Neural cell (in vitro differentiated cells): ENCODE measurements at regions not wholly inside any gene's neighbourhood (a gene's known extent, or its start where the extent isn't known, plus 50 kb on each side); places are given as distances from the start of the nearest gene placed in this dataset.

Experiments used
- H2AFZ ChIP-seq: fragments of 200-600, 300-800 bp; sonication (generic), shearing (Covaris generic); 2 replicates; pipeline ENCODE4 v1.6.0; 2014; ENCODE audit warnings: low read depth, mild to moderate bottlenecking, antibody characterized with exemption, low read length, moderate library complexity
- H3F3A ChIP-seq: fragments of 200-600 bp; shearing (Covaris generic); 2 replicates; pipeline ENCODE4 v1.6.1; 2016; ENCODE audit warnings: mild to moderate bottlenecking, moderate library complexity, mixed read lengths, antibody characterized with exemption, low read length; ENCODE audit not compliant: insufficient read depth, poor library complexity, severe bottlenecking
- H3K27ac ChIP-seq: fragments of 200-600, 300-800 bp; sonication (generic), shearing (Covaris generic); 2 replicates; pipeline ENCODE4 v1.5.1; 2014; ENCODE audit warnings: mild to moderate bottlenecking, low read length, moderate library complexity
- H3K27me3 ChIP-seq: fragments of 300-800, 200-600 bp; sonication (generic), shearing (Covaris generic); 2 replicates; pipeline ENCODE4 v1.6.0; 2014; ENCODE audit warnings: mild to moderate bottlenecking, low read depth, low read length, moderate library complexity; ENCODE audit not compliant: insufficient read depth
- H3K36me3 ChIP-seq: fragments of 300-800, 200-600 bp; sonication (generic), shearing (Covaris generic); 2 replicates; pipeline ENCODE4 v1.5.1; 2014; ENCODE audit warnings: mild to moderate bottlenecking, antibody characterized with exemption, low read length, moderate library complexity; ENCODE audit not compliant: insufficient read depth
- H3K4me2 ChIP-seq: fragments of 300-800, 200-600 bp; sonication (generic), shearing (Covaris generic); 2 replicates; pipeline ENCODE4 v1.6.0; 2014; ENCODE audit warnings: mild to moderate bottlenecking, low read length
- H3K4me3 ChIP-seq: fragments of 300-800, 200-600 bp; sonication (generic), shearing (Covaris generic); 2 replicates; pipeline ENCODE4 v1.5.1; 2014; ENCODE audit warnings: mild to moderate bottlenecking, low read length, moderate library complexity
- H3K79me2 ChIP-seq: fragments of 200-600 bp; shearing (Covaris generic); replicated peaks from 2 replicates; pipeline ENCODE4 v1.6.0; 2014; ENCODE audit warnings: mild to moderate bottlenecking, low read length, moderate library complexity; ENCODE audit not compliant: insufficient read depth
- H3K9ac ChIP-seq: fragments of 300-800, 200-600 bp; sonication (generic), shearing (Covaris generic); 2 replicates; pipeline ENCODE4 v1.6.1; 2016; ENCODE audit warnings: mild to moderate bottlenecking, low read length, mixed read lengths
- H3K9me2 ChIP-seq: fragments of 200-600 bp; shearing (Covaris generic); 2 replicates; pipeline ENCODE4 v1.6.1; 2016; ENCODE audit warnings: mild to moderate bottlenecking, low read length, mixed read lengths; ENCODE audit not compliant: insufficient read depth
- H3K9me3 ChIP-seq: fragments of 200-600, 300-800 bp; sonication (generic), shearing (Covaris generic); 2 replicates; pipeline ENCODE4 v1.6.1; 2016; ENCODE audit warnings: mild to moderate bottlenecking, mixed run types, low read length, moderate library complexity, mixed read lengths
- H4K20me1 ChIP-seq: fragments of 200-600 bp; shearing (Covaris generic); 2 replicates; pipeline ENCODE4 v1.6.1; 2016; ENCODE audit warnings: mild to moderate bottlenecking, mixed run types; ENCODE audit not compliant: insufficient read depth
- CTCF ChIP-seq: fragments of 450-650 bp; IDR thresholded peaks from 2 replicates; pipeline ENCODE4 v1.5.1; 2014; ENCODE audit warnings: antibody characterized with exemption, mild to moderate bottlenecking, moderate library complexity; ENCODE audit not compliant: poor library complexity, severe bottlenecking
- EP300 ChIP-seq: fragments of 450-650 bp; conservative IDR thresholded peaks from 2 replicates; pipeline ENCODE4 v1.6.1; 2014; ENCODE audit warnings: antibody characterized with exemption, mild to moderate bottlenecking, moderate library complexity; ENCODE audit not compliant: poor library complexity, severe bottlenecking
- EZH2 ChIP-seq: fragments of 200-600, 300-800 bp; shearing (Covaris generic), sonication (generic); IDR thresholded peaks from 2 replicates; pipeline ENCODE4 v1.6.1; 2014; ENCODE audit warnings: antibody characterized with exemption, low read length, borderline replicate concordance, mild to moderate bottlenecking; ENCODE audit not compliant: insufficient read depth, poor library complexity, severe bottlenecking
- MXI1 ChIP-seq: fragments of 450-650 bp; conservative IDR thresholded peaks from 2 replicates; pipeline ENCODE4 v1.6.1; 2014; ENCODE audit warnings: antibody characterized with exemption, mild to moderate bottlenecking; ENCODE audit not compliant: poor library complexity, severe bottlenecking
- POLR2AphosphoS5 ChIP-seq: IDR thresholded peaks from 2 replicates; pipeline ENCODE4 v1.6.1; 2012
- RAD21 ChIP-seq: fragments of 450-650 bp; conservative IDR thresholded peaks from 2 replicates; pipeline ENCODE4 v1.6.1; 2014; ENCODE audit warnings: antibody characterized with exemption, mild to moderate bottlenecking, moderate library complexity
- REST ChIP-seq: IDR thresholded peaks from 2 replicates; pipeline ENCODE4 v1.6.1; 2012; ENCODE audit warnings: borderline replicate concordance
- SMC3 ChIP-seq: fragments of 450-650 bp; conservative IDR thresholded peaks from 2 replicates; pipeline ENCODE4 v1.6.1; 2014; ENCODE audit warnings: antibody characterized with exemption, mild to moderate bottlenecking, moderate library complexity; ENCODE audit not compliant: poor library complexity
- TAF1 ChIP-seq: IDR thresholded peaks from 2 replicates; pipeline ENCODE4 v1.6.1; 2012; ENCODE audit warnings: low read depth

GRCh38 chr11:11186249-11186648 lies 166.8 kb downstream of the CSNK2A3 start:
- Histone ChIP-seq H3K79me2 (no peaks in the 10 kb centered on the region), H3K9me3 (no peaks in the 10 kb centered on the region), H3K36me3 (no peaks in the 10 kb centered on the region), H3K9ac (no peak overlapping the region), H3K4me3 (no peak overlapping the region), H3F3A (no peaks in the 10 kb centered on the region), H3K27me3 (no peaks in the 10 kb centered on the region), H3K9me2 (no peaks in the 10 kb centered on the region), H3K4me2 (no peak overlapping the region), H4K20me1 (no peaks in the 10 kb centered on the region), H2AFZ (no peak overlapping the region), H3K27ac (no peak overlapping the region)
- no peak for TF ChIP-seq EP300
- TF ChIP-seq SMC3: no peak

- Histone ChIP-seq H2AFZ (no peak overlapping the region), H4K20me1 (no peaks in the 10 kb centered on the region), H3K9me2 (no peaks in the 10 kb centered on the region), H3K27me3 (no peaks in the 10 kb centered on the region), H3K9ac (no peak overlapping the region), H3K36me3 (no peaks in the 10 kb centered on the region), H3K27ac (no peak overlapping the region), H3K4me2 (no peak overlapping the region), H3F3A (no peaks in the 10 kb centered on the region), H3K9me3 (no peaks in the 10 kb centered on the region), H3K4me3 (no peak overlapping the region), H3K79me2 (no peaks in the 10 kb centered on the region)
- TF ChIP-seq EZH2 (no peak), SMC3 (no peak), CTCF (no peak), RAD21 (no peak), POLR2AphosphoS5 (no peak), EP300 (no peak), TAF1 (no peak), MXI1 (no peak), REST (no peak)
Observed at GRCh38 chr11:11182261-11182660, 170.8 kb downstream of the CSNK2A3 start.
